AG04449 (cell line): ENCODE measurements at regions not wholly inside any gene's neighbourhood (a gene's known extent, or its start where the extent isn't known, plus 50 kb on each side); places are given as distances from the start of the nearest gene placed in this dataset.

Experiments used
- CTCF ChIA-PET: fragments of 350-600 bp; formaldehyde crosslinking; extraction: SDS; loops from one replicate; lab custom pipeline; 2021; ENCODE audit warnings: antibody characterized with exemption; lab: Yijun Ruan, JAX
- POLR2A ChIA-PET: fragments of 400-600, 350-600 bp; formaldehyde crosslinking; extraction: SDS; loops from one replicate; lab custom pipeline; 2020; ENCODE audit warnings: antibody characterized with exemption, inconsistent platforms; lab: Yijun Ruan, JAX
- DNase-seq: peaks from one replicate; pipeline ENCODE4 v3.0.0-alpha.2; 2010; ENCODE audit warnings: low read depth, low spot score
- H3K4me3 ChIP-seq: 2 replicates; pipeline ENCODE4 v1.5.1; 2011; ENCODE audit warnings: low read depth, mild to moderate bottlenecking, control low read depth, low read length
- TF ChIP-seq, protein P1 (sequence below): IDR thresholded peaks from one replicate; pipeline ENCODE4 v1.5.1; 2011; ENCODE audit warnings: mild to moderate bottlenecking, moderate library complexity, low read length, control low read depth, inconsistent platforms; ENCODE audit not compliant: insufficient read depth; ENCODE audit errors: missing control alignments

DNA sequence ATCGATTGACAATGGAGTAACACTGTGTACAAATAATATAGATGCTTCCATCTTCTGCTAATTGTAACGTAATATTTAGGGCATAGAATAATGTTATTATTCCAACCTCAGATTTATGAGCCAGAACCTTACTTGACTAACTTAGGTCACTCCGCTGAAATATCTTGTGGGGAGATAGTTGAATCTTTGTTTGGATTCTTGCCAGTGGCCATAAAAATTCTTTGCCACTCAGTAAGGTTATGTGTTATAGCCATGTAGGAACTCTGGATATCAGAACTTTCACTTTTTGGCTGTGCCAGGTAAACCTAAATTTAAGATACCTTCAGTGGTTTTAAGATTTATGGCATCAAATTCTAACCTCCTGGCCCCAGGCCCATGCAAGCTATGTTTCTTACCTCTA is 197.6 kb downstream of the WDR11 start:
- TF ChIP-seq, protein P1, sequence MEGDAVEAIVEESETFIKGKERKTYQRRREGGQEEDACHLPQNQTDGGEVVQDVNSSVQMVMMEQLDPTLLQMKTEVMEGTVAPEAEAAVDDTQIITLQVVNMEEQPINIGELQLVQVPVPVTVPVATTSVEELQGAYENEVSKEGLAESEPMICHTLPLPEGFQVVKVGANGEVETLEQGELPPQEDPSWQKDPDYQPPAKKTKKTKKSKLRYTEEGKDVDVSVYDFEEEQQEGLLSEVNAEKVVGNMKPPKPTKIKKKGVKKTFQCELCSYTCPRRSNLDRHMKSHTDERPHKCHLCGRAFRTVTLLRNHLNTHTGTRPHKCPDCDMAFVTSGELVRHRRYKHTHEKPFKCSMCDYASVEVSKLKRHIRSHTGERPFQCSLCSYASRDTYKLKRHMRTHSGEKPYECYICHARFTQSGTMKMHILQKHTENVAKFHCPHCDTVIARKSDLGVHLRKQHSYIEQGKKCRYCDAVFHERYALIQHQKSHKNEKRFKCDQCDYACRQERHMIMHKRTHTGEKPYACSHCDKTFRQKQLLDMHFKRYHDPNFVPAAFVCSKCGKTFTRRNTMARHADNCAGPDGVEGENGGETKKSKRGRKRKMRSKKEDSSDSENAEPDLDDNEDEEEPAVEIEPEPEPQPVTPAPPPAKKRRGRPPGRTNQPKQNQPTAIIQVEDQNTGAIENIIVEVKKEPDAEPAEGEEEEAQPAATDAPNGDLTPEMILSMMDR, result no peak
- DNase-seq, result no peak
- no peak overlapping the region for H3K4me3 ChIP-seq
- ChIA-PET CTCF (no interaction called here), POLR2A (no interaction called here)

DNA sequence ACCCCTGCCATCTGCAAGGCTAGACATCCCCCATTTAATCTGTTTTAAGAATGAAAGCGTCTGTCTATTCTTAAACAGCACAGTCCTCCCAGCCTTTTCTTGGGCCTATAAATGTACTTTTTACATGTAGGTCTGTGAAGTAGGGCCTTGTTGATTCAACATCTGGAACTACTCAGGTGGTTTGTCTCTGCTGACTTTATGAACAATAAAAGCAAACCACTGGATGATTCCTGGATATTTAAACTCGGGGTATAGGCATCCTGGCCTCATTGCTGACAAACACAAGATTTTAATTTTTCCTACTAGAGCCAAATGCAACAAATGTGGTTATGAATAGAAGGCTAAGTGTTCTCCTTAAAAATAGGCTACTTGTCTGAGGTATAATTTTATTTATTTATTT is 198.3 kb downstream of the WDR11 start:
- DNase-seq, result no peak
- TF ChIP-seq, protein P1, result no peak
- ChIA-PET CTCF (no interaction called here), POLR2A (no interaction called here)
- no peak overlapping the region for H3K4me3 ChIP-seq

DNA sequence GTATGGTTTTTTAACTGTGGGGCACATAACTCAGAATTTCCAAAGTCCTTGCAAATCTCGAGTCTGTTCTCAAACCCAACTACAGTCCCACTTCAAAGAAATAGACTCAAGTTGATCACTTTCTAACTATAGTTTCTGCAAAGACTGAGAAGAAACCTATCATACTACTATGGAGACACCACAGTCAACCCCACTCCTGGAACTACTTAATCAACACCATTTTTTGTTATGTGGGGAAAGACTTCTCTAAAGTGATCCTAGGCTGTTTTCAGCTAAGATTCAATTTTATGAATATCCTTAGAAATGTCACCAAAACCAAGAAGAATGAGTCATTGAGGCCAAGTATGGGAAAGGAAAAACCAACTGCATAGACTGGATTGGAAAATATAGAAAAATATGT is 198.8 kb downstream of the WDR11 start:
- POLR2A ChIA-PET, result no interaction called here
- H3K4me3 ChIP-seq, result no peak overlapping the region
- CTCF ChIA-PET, result no interaction called here

DNA sequence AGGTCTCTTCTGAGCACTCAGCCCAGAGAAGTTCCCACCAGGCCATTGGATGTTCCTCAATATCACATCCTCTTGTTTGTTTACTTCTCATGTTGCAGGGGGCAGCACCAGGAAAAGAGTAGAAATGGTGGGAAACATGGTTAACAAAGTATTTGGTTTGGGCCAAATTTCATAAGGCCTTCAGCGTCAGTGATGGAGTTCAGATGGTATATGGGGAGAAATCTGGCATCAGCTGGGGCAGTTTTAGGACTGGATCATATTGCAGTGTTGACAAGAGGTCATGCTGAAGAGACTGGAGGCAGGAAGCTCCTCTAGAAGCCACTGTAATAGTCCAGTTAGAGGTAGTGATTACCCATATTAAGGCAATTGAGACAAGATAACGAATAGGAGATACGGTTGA is 200.0 kb downstream of the WDR11 start:
- CTCF ChIA-PET, result no interaction called here
- POLR2A ChIA-PET, result no interaction called here
- TF ChIP-seq, protein P1, result no peak
- H3K4me3 ChIP-seq, result no peak overlapping the region
- no peak for DNase-seq

More for the DNA sequence above, 198.8 kb downstream of the WDR11 start:
- DNase-seq, result no peak
- TF ChIP-seq, protein P1, result no peak

DNA sequence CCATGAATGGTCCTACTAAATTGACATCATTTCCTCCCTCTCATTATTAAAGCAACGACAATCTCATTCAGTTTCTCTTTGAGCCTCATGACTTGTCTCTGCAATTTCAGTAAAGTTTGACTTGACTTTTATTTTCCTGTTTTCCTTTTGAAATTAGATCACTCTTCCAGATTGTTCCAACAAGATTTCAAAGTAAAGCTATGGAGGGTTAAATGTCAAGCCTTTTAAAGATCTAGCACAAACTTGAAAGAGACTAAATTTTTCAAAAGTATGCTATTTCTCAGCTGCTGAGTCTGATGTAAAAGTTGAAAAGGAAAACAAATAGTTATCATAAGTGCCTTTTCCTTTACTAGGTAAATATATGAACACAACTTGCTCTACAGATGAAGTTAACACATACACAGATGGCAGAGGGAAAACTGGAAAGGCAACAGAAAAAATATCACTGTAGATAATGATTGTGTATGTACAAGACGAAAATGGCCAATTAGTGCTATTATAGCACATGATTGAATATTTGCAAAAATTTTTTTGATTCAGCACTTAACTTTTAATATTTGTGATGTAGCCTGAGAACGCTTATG is 200.6 kb downstream of the WDR11 start:
- no peak for DNase-seq
- TF ChIP-seq, protein P1, result no peak
- no peak overlapping the region for H3K4me3 ChIP-seq
- ChIA-PET POLR2A (no interaction called here), CTCF (no interaction called here)

DNA sequence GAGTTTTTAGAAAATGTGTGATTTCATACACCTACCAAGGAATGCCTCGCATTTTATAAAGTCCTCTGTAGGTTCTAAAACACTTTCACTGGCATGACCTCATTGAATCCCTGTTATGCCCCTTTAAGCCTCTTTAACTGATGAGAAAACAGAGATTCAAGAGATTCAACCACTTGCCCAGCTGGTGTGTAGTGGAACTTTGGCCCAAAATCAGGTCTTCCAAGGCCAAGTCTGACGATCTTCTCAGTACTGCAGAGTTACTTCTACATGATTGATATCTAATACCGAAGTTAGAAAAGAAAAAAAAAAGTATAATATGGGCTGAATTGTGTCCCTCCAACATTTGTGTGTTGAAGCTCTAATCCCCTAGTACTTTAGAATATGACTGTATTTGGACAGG is 202.0 kb downstream of the WDR11 start:
- DNase-seq, result no peak
- TF ChIP-seq, protein P1, result no peak
- POLR2A ChIA-PET, result no interaction called here
- CTCF ChIA-PET, result no interaction called here
- H3K4me3 ChIP-seq, result no peak overlapping the region
